ENCODE measurements at regions not wholly inside any gene's neighbourhood (a gene's known extent, or its start where the extent isn't known, plus 50 kb on each side); places are given as distances from the start of the nearest gene placed in this dataset.

DNA sequence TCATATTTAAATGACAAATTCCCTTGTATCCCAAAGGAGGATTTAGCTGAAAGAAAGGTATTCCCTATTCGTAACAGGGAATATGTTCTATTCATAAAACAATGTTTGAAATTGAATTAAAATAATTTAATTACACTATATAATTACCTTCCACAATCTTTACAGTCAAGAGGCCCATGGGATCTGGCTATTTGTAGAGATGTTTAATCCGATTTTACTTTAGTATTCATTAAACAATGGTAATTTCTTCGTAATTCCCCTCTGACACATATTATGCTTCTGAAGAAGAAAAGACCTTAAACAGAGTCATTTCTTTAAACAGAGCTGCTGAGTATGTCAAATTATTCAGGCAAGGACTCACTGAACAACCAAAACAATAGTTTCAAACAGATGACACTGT, 98.8 kb downstream of the MAGEC1 start:
- ATAC-seq (no peak), DNase-seq (no peak)
- ChIA-PET CTCF (no interaction called here), POLR2A (interaction anchor here (0.7 kb wide), 1 partner anchor 1625 kb away, joined by 3 read pairs; no protein-coding TSS in a partner anchor)
- Mint-ChIP-seq H3K36me3 (ENCODE audit: low read depth) (no peaks in the 10 kb centered on the region), H3K4me1 (ENCODE audit: low read depth) (no peaks in the 10 kb centered on the region), H3K4me3 (no peak overlapping the region), H3K27me3 (no peaks in the 10 kb centered on the region), H3K27ac (no peak overlapping the region), H3K9me3 (peaks cover 2% of the 10 kb centered on the region)
- intact Hi-C loops (cut with micrococcal nuclease): no loop called here
- TF ChIP-seq, protein P1, sequence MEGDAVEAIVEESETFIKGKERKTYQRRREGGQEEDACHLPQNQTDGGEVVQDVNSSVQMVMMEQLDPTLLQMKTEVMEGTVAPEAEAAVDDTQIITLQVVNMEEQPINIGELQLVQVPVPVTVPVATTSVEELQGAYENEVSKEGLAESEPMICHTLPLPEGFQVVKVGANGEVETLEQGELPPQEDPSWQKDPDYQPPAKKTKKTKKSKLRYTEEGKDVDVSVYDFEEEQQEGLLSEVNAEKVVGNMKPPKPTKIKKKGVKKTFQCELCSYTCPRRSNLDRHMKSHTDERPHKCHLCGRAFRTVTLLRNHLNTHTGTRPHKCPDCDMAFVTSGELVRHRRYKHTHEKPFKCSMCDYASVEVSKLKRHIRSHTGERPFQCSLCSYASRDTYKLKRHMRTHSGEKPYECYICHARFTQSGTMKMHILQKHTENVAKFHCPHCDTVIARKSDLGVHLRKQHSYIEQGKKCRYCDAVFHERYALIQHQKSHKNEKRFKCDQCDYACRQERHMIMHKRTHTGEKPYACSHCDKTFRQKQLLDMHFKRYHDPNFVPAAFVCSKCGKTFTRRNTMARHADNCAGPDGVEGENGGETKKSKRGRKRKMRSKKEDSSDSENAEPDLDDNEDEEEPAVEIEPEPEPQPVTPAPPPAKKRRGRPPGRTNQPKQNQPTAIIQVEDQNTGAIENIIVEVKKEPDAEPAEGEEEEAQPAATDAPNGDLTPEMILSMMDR (IDR thresholded peaks at IDR 0.05): no peak

DNA sequence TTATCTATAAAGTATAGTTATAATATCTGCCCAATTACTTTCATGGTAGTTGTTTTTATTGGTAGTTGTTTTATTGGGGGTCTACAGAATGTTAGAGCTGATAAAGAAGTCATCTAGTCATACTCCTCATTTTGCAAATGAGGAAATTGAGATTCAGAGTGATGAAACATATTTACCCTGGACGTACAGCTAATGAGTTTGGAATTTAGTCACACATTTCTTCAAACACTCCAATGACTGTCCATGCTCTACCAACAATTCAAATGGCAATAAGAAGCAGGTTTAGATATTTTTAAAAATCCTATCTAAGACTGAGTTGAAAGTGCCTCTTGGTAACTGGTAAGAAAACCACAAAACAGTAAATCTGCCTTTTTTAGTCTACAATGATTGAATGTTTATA, 98.2 kb downstream of the MAGEC1 start:
- Mint-ChIP-seq H3K4me1 (ENCODE audit: low read depth) (no peaks in the 10 kb centered on the region), H3K9me3 (peaks cover 2% of the 10 kb centered on the region), H3K4me3 (no peak overlapping the region), H3K27me3 (no peaks in the 10 kb centered on the region), H3K36me3 (ENCODE audit: low read depth) (no peaks in the 10 kb centered on the region), H3K27ac (no peak overlapping the region)
- ChIA-PET CTCF (no interaction called here), POLR2A (no interaction called here)
- TF ChIP-seq, protein P1 (IDR thresholded peaks at IDR 0.05): no peak
- intact Hi-C loops (cut with micrococcal nuclease): no loop called here
- DNase-seq: no peak
- no peak for ATAC-seq

DNA sequence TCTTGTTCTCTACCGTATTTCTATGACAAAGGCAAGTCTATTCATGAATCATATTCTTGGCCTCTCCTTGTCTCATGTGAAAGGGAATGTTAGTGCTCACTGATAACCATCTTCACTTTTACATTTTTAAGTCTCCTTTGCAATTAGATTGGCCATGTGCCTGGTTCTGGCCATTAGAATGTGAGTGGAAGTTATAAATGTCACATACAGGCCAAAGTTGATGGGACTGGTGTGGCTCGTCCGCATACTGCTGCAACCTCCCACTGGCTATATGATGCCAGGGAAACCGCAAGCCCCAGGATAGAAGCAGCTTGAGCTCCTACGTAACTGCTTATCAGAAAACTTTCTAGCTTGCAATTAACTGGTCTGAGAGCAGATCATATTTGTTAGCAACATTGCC, 86.1 kb downstream of the MAGEC1 start:
- TF ChIP-seq, protein P1 (IDR thresholded peaks at IDR 0.05): no peak
- Mint-ChIP-seq H3K36me3 (ENCODE audit: low read depth) (no peaks in the 10 kb centered on the region), H3K27me3 (no peaks in the 10 kb centered on the region), H3K4me3 (no peak overlapping the region), H3K4me1 (ENCODE audit: low read depth) (no peaks in the 10 kb centered on the region), H3K27ac (no peak overlapping the region), H3K9me3 (peaks cover 8% of the 10 kb centered on the region)
- CTCF ChIA-PET: no interaction called here
- intact Hi-C loops (cut with micrococcal nuclease): no loop called here
- POLR2A ChIA-PET: no interaction called here
- no peak for ATAC-seq
- DNase-seq: no peak

DNA sequence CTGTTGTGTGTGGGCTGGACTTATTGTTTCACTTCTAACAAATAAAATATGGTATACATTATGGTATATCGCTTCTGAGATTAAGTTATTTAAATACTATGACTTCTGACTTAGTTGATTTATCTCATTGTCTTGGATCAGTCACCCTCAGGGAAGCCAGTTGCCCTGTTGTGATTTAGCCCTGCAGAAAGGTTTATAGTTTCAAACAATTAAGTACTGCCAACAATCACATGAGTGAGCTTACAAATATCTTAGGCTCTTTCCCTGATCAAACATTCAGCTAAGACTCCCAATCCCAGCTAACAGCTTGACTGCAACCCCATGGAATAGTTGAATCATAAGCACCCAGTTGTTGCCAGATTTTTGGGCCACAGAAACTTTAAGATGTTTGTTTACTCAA, 85.4 kb downstream of the MAGEC1 start:
- POLR2A ChIA-PET: no interaction called here
- CTCF ChIA-PET: no interaction called here
- Mint-ChIP-seq H3K4me3 (no peak overlapping the region), H3K27me3 (no peaks in the 10 kb centered on the region), H3K36me3 (ENCODE audit: low read depth) (no peaks in the 10 kb centered on the region), H3K27ac (no peak overlapping the region), H3K9me3 (peaks cover 8% of the 10 kb centered on the region), H3K4me1 (ENCODE audit: low read depth) (no peaks in the 10 kb centered on the region)
- TF ChIP-seq, protein P1 (IDR thresholded peaks at IDR 0.05): no peak
- DNase-seq: no peak
- intact Hi-C loops (cut with micrococcal nuclease): no loop called here
- ATAC-seq: no peak

DNA sequence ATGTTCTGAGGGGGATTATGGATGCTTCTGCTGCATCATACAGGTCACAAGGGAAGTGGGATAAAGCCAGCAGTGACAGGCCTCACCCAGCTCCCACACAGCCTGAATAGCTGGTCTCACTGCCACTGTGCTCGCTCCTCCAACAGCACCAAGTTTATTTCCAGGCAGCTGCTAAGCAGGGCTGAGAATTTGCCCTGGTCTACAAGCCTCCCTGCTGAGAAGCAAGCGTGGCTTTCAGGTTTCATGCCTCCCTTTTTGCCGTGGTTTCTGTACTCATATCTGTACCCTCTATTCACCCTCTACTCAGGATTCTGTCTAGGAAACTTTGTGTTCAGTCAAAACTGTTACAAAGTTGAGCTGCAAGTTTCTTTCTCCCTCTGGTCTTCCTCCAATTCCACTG, 78.6 kb downstream of the MAGEC1 start:
- POLR2A ChIA-PET: no interaction called here

More for the DNA sequence above, 78.6 kb downstream of the MAGEC1 start:
- intact Hi-C loops (cut with micrococcal nuclease): no loop called here
- ATAC-seq (no peak), DNase-seq (no peak)
- Mint-ChIP-seq H3K4me1 (ENCODE audit: low read depth) (no peaks in the 10 kb centered on the region), H3K27me3 (no peaks in the 10 kb centered on the region), H3K27ac (no peak overlapping the region), H3K9me3 (peaks cover 8% of the 10 kb centered on the region), H3K4me3 (no peak overlapping the region), H3K36me3 (ENCODE audit: low read depth) (no peaks in the 10 kb centered on the region)
- CTCF ChIA-PET: no interaction called here
- TF ChIP-seq, protein P1 (IDR thresholded peaks at IDR 0.05): no peak

All from activated CD8-positive, alpha-beta T cell treated with anti-CD3 and anti-CD28 coated beads for 36 hours (primary cell).